ENCODE measurements at regions not wholly inside any gene's neighbourhood (a gene's known extent, or its start where the extent isn't known, plus 50 kb on each side); places are given as distances from the start of the nearest gene placed in this dataset.

DNA sequence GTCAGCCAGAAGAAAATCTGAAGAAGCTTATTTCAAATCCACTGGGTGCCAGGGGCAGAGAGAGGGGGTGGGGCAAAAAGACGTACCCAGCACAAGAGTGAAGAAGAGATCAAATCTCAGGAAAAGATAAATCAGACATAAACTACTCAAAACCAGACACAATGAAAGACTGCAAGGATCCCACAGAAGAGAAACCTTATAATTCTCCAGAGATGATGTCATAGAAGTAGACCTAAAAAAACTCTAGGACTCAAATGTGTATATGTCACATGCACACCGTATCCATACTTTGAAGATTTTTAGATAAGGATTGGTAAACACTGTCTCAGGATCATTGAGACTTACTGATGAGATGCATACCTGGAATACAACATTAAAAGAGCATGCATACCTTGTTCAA, 98.5 kb upstream of the PIK3CG start:
- intact Hi-C loops (cut with DNase I; ENCODE audit: low total_unique reads), result no loop called here
- TF ChIP-seq, protein P1, sequence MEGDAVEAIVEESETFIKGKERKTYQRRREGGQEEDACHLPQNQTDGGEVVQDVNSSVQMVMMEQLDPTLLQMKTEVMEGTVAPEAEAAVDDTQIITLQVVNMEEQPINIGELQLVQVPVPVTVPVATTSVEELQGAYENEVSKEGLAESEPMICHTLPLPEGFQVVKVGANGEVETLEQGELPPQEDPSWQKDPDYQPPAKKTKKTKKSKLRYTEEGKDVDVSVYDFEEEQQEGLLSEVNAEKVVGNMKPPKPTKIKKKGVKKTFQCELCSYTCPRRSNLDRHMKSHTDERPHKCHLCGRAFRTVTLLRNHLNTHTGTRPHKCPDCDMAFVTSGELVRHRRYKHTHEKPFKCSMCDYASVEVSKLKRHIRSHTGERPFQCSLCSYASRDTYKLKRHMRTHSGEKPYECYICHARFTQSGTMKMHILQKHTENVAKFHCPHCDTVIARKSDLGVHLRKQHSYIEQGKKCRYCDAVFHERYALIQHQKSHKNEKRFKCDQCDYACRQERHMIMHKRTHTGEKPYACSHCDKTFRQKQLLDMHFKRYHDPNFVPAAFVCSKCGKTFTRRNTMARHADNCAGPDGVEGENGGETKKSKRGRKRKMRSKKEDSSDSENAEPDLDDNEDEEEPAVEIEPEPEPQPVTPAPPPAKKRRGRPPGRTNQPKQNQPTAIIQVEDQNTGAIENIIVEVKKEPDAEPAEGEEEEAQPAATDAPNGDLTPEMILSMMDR (IDR thresholded peaks at IDR 0.05), result no peak
- no peak for TF ChIP-seq POLR2A (IDR thresholded peaks at IDR 0.05)
- no peak for DNase-seq (ENCODE audit: low spot score in 2 of 2)
- H3K4me3 ChIP-seq (ENCODE audit: low read depth, poor library complexity, severe bottlenecking), result no peak overlapping the region
- 42 to 59% methylated on average over 2 of the region's 2 CpGs for WGBS, 2 donors

DNA sequence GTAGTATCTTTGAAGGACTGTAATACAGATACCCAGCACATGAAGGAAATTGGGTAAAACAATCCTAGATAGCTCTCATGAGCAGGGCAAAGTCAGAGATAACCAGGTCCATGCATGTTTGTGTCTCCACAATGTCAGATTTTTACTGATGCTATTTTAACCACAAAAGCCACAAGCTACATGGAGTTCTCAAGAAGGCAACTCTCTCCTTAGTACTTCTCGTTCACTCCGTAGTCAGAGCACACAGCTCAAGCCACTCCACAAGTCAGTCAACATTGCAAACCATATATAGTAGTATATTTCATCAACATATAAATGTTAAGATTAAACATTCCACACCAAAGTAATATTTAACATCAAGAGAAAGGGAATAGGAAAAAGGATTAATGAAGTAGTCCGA, 98.0 kb upstream of the PIK3CG start:
- no peak for DNase-seq (ENCODE audit: low spot score in 2 of 2)
- H3K4me3 ChIP-seq (ENCODE audit: low read depth, poor library complexity, severe bottlenecking), result no peak overlapping the region
- no peak for TF ChIP-seq POLR2A (IDR thresholded peaks at IDR 0.05)
- TF ChIP-seq, protein P1 (IDR thresholded peaks at IDR 0.05), result no peak
- 73 to 75% methylated on average over 3 of the region's 3 CpGs for WGBS, 2 donors
- intact Hi-C loops (cut with DNase I; ENCODE audit: low total_unique reads), result no loop called here

DNA sequence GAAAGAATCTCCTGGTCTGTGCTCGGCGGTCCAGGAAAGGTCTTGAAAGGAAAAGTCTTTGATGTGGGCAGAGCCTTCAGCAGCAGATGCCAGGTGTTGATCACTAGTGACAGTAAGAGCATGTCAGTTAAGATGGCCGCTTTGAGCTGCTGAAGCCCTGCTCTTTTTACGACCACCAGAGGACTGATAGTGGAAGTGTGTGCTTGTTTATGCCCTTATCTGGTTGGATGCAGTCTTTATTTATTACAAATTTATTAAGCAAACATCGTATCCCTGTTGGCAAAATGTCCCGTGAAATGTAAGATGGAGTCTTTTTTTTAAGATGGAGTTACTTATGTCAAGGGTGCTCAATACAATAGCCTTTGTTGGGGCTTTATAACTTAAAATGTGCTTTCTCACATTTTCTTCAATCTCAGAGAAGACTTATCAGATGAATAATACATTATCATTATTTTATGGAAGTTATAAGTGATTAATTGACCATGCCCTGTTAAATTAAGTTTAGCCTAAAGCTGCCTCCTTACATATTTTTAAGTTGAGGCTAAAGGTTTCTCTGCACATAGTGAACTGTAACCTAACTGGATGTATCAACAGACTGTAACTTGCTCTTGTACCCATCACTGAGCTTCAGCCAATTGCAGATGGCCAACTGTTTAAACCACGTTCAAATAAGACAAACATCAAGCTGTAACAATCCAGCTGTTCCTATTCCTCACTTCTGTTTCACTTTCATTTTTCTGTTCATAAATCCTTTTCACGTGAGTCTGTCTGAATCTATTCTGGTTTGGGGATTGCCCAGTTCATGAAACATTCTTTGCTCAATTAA, 97.4 kb upstream of the PIK3CG start:
- WGBS, 2 donors, result 58 to 62% methylated on average over 8 of the region's 8 CpGs
- intact Hi-C loops (cut with DNase I; ENCODE audit: low total_unique reads), result no loop called here
- H3K4me3 ChIP-seq (ENCODE audit: low read depth, poor library complexity, severe bottlenecking), result no peak overlapping the region
- no peak for DNase-seq (ENCODE audit: low spot score in 2 of 2)
- TF ChIP-seq, protein P1 (IDR thresholded peaks at IDR 0.05), result no peak
- no peak for TF ChIP-seq POLR2A (IDR thresholded peaks at IDR 0.05)

DNA sequence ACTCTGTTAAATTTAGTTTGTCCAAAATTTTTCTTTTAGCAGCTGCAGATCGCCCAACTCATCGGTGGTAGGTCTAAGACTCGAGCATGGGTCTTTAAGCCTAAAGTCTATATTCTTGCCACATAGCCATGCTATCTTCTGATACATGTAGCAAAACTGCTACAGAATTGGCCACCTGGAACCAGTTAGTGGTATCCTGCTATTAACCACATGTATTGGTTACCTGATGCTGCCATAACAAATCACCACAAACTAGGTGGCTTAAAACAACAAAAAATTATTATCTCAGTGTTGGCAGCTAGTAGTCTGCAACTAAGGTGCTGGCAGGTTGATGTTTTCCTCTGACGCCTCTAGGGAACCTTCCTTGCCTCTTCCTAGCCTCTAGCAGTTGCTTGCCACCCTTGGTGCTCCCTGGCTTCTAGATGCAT, 96.7 kb upstream of the PIK3CG start:
- TF ChIP-seq, protein P1 (IDR thresholded peaks at IDR 0.05), result no peak
- no peak for TF ChIP-seq POLR2A (IDR thresholded peaks at IDR 0.05)
- no peak overlapping the region for H3K4me3 ChIP-seq (ENCODE audit: low read depth, poor library complexity, severe bottlenecking)
- 66 to 67% methylated on average over 4 of the region's 4 CpGs for WGBS, 2 donors
- intact Hi-C loops (cut with DNase I; ENCODE audit: low total_unique reads), result no loop called here
- no peak for DNase-seq (ENCODE audit: low spot score in 2 of 2)

DNA sequence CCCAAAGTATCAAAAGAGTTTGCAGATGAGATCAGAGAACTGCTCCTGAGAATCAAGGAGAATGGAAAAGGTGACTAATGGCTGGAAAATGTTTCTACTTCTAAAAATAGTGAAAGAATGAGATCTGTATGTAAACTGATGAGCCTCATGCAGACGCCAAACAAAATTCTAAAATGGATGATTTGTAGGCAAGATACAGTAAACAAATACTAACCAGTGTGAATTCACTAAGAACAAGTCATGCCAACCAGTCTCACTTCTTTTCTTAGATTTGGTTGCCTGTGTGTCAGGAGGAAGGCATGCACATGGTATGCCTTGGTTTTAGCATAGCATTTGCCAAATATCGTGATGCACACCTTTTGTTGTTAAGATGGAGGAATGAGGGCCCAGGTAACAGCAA, 94.9 kb upstream of the PIK3CG start:
- DNase-seq (ENCODE audit: low spot score in 2 of 2), result no peak
- TF ChIP-seq, protein P1 (IDR thresholded peaks at IDR 0.05), result no peak
- no peak for TF ChIP-seq POLR2A (IDR thresholded peaks at IDR 0.05)
- no peak overlapping the region for H3K4me3 ChIP-seq (ENCODE audit: low read depth, poor library complexity, severe bottlenecking)
- intact Hi-C loops (cut with DNase I; ENCODE audit: low total_unique reads), result no loop called here
- 55 to 63% methylated on average over 2 of the region's 2 CpGs for WGBS, 2 donors
